ENCODE measurements at regions not wholly inside any gene's neighbourhood (a gene's known extent, or its start where the extent isn't known, plus 50 kb on each side); places are given as distances from the start of the nearest gene placed in this dataset.

GRCh38 chr9:33684831-33685230 lies 110.5 kb upstream of the PRSS3 start:
- TF ChIP-seq POLR2A (IDR thresholded peaks at IDR 0.05; ENCODE audit: low read depth, low read length) = no peak
- TF ChIP-seq TAF1 (IDR thresholded peaks at IDR 0.05; ENCODE audit: borderline replicate concordance, low read depth, low read length) = no peak
- no peak for TF ChIP-seq POLR2AphosphoS5 (IDR thresholded peaks at IDR 0.05; ENCODE audit: low read depth, low read length)

Data from GM12892 (cell line).